ENCODE measurements at regions not wholly inside any gene's neighbourhood (a gene's known extent, or its start where the extent isn't known, plus 50 kb on each side); places are given as distances from the start of the nearest gene placed in this dataset.

DNA sequence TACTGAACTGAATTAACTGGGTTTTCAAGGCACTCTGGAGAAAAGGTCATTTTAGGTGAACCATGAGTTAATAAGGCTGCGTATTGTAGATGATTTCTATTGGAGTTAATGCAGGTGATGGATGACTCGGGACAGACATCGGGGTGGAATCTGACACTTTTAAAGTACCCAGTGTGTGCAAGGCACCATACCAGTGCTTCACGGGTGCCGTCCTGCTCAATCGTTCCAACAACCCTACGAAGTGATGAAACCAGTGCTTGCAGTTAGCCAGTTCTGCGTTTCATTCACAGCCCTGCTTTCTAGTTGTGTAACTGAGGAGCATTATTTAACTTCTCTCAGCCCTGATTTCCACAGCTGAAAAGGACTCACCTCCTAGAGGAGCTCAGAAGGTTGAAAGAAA lies 216.5 kb downstream of the BARX2 start:
- TF ChIP-seq CTCF (IDR thresholded peaks at IDR 0.05), result no peak
- no peak for TF ChIP-seq EZH2 (IDR thresholded peaks at IDR 0.05; ENCODE audit: borderline replicate concordance, insufficient read depth, low read depth, low read length, poor library complexity, severe bottlenecking)

Measured in B cell (primary cell).